GM23338 (cell line): ENCODE measurements at regions not wholly inside any gene's neighbourhood (a gene's known extent, or its start where the extent isn't known, plus 50 kb on each side); places are given as distances from the start of the nearest gene placed in this dataset.
"Not testable (repeated sequence)": the region's sequence is repeated elsewhere in the genome, so short reads cannot be mapped to it uniquely, and the experiment has no call there.

Experiments used
- EZH2 ChIP-seq: fragments of 200-600 bp; sonication (generic); IDR thresholded peaks from one replicate; pipeline ENCODE4 v1.8.0; 2017; ENCODE audit warnings: antibody characterized with exemption, mild to moderate bottlenecking, low read depth; ENCODE audit not compliant: unreplicated experiment
- POLR2AphosphoS5 ChIP-seq: IDR thresholded peaks from 2 replicates; pipeline ENCODE4 v1.6.1; 2016; ENCODE audit warnings: antibody characterized with exemption, low read depth
- ZNF114 ChIP-seq: fragments of 250-450 bp; sonication (Bioruptor Pico); IDR thresholded peaks from 2 replicates; pipeline ENCODE4 v1.5.0; 2020; ENCODE audit warnings: mild to moderate bottlenecking, moderate library complexity
- TF ChIP-seq, protein P1 (sequence below), 2 experiments: fragments of 200-600 bp in 1 of 2; sonication (generic) in 1 of 2; conservative IDR thresholded peaks; 2 replicates each; pipeline versions ENCODE4 v1.5.1 to v1.6.1; 2016 to 2017; ENCODE audit warnings: antibody characterized with exemption in 2 of 2, low read depth in 2 of 2, mild to moderate bottlenecking in 2 of 2, moderate library complexity in 1 of 2
- TF ChIP-seq, protein P2 (sequence below): IDR thresholded peaks from one replicate; pipeline ENCODE4 v1.6.1; 2018; ENCODE audit warnings: antibody characterized with exemption; ENCODE audit not compliant: unreplicated experiment

DNA sequence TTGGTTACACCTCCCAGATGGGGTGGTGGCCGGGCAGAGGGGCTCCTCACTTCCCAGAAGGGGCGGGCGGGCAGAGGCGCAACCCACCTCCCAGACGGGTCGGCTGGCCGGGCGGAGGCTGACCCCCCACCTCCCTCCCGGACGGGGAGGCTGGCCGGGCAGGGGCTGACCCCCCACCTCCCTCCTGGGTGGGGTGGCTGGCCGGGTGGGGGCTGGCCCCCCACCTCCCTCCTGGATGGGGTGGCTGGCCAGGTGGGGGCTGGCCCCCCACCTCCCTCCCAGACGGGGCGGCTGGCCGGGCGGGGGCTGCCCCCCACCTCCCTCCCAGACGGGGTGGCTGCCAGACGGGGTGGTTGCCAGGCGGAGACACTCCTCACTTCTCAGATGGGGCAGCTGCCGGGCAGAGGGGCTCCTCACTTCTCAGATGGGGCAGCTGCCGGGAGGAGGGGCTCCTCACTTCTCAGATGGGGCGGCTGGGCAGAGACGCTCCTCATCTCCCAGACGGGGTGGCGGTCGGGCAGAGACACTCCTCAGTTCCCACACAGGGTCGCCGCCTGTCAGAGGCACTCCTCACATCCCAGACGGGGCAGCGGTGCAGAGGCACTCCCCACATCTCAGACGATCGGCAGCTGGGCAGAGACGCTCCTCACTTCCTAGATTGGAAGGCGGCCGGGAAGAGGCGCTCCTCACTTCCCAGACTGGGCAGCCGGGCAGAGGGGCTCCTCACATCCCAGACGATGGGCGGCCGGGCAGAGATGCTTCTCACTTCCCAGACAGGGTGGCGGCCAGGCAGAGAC is 148.0 kb downstream of the KLF8 start:
- TF ChIP-seq, protein P1, sequence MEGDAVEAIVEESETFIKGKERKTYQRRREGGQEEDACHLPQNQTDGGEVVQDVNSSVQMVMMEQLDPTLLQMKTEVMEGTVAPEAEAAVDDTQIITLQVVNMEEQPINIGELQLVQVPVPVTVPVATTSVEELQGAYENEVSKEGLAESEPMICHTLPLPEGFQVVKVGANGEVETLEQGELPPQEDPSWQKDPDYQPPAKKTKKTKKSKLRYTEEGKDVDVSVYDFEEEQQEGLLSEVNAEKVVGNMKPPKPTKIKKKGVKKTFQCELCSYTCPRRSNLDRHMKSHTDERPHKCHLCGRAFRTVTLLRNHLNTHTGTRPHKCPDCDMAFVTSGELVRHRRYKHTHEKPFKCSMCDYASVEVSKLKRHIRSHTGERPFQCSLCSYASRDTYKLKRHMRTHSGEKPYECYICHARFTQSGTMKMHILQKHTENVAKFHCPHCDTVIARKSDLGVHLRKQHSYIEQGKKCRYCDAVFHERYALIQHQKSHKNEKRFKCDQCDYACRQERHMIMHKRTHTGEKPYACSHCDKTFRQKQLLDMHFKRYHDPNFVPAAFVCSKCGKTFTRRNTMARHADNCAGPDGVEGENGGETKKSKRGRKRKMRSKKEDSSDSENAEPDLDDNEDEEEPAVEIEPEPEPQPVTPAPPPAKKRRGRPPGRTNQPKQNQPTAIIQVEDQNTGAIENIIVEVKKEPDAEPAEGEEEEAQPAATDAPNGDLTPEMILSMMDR (conservative IDR thresholded peaks at IDR 0.05; ENCODE audit: low read depth in 2 of 2) = not testable (repeated sequence)
- not testable (repeated sequence) for TF ChIP-seq ZNF114 (CRISPR knock-in tag); EZH2; POLR2AphosphoS5
- TF ChIP-seq, protein P2, sequence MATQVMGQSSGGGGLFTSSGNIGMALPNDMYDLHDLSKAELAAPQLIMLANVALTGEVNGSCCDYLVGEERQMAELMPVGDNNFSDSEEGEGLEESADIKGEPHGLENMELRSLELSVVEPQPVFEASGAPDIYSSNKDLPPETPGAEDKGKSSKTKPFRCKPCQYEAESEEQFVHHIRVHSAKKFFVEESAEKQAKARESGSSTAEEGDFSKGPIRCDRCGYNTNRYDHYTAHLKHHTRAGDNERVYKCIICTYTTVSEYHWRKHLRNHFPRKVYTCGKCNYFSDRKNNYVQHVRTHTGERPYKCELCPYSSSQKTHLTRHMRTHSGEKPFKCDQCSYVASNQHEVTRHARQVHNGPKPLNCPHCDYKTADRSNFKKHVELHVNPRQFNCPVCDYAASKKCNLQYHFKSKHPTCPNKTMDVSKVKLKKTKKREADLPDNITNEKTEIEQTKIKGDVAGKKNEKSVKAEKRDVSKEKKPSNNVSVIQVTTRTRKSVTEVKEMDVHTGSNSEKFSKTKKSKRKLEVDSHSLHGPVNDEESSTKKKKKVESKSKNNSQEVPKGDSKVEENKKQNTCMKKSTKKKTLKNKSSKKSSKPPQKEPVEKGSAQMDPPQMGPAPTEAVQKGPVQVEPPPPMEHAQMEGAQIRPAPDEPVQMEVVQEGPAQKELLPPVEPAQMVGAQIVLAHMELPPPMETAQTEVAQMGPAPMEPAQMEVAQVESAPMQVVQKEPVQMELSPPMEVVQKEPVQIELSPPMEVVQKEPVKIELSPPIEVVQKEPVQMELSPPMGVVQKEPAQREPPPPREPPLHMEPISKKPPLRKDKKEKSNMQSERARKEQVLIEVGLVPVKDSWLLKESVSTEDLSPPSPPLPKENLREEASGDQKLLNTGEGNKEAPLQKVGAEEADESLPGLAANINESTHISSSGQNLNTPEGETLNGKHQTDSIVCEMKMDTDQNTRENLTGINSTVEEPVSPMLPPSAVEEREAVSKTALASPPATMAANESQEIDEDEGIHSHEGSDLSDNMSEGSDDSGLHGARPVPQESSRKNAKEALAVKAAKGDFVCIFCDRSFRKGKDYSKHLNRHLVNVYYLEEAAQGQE = not testable (repeated sequence)
